Tibial nerve (tissue), 4 donors: ENCODE measurements at regions not wholly inside any gene's neighbourhood (a gene's known extent, or its start where the extent isn't known, plus 50 kb on each side); places are given as distances from the start of the nearest gene placed in this dataset.

ENCODE experiments used
- DNase-seq, 2 donors: peaks; one replicate each; pipeline ENCODE4 v3.0.0-alpha.2; 2019; ENCODE audit warnings: low spot score in 2 of 2
- H3K27ac ChIP-seq, 4 donors: fragments of 200-600 bp; sonication (generic) in 3 of 4; one replicate each; pipeline ENCODE4 v1.5.1; 2017 to 2019; ENCODE audit warnings: mild to moderate bottlenecking in 1 of 4
- H3K27me3 ChIP-seq, 2 donors: fragments of 200-600 bp; sonication (generic) in 1 of 2; one replicate each; pipeline versions ENCODE4 v1.5.1 to v1.6.0; 2017 to 2019
- H3K36me3 ChIP-seq, 3 donors: fragments of 200-600 bp; sonication (generic); one replicate each; pipeline ENCODE4 v1.5.1; 2018 to 2019
- H3K4me1 ChIP-seq, 4 donors: fragments of 200-600 bp; sonication (generic) in 3 of 4; one replicate each; pipeline ENCODE4 v1.5.1; 2017 to 2019
- H3K4me3 ChIP-seq, 4 donors: fragments of 200-600 bp; sonication (generic) in 3 of 4; one replicate each; pipeline ENCODE4 v1.5.1; 2017 to 2019; ENCODE audit warnings: mild to moderate bottlenecking in 1 of 4, moderate library complexity in 1 of 4
- H3K9me3 ChIP-seq, 4 donors: fragments of 200-600 bp; sonication (generic) in 3 of 4; one replicate each; pipeline ENCODE4 v1.5.1; 2017 to 2019
- EP300 ChIP-seq, 2 donors: sonication (generic); formaldehyde crosslinking; IDR thresholded peaks; one replicate each; pipeline ENCODE4 v1.6.1; 2017; ENCODE audit warnings: antibody characterized with exemption in 2 of 2, mild to moderate bottlenecking in 1 of 2
- POLR2A ChIP-seq, 2 donors: fragments of 450-650 bp; IDR thresholded peaks; one replicate each; pipeline ENCODE4 v1.6.1; 2017; ENCODE audit warnings: antibody characterized with exemption in 2 of 2, mild to moderate bottlenecking in 2 of 2, moderate library complexity in 2 of 2
- WGBS, 2 donors: methylation state at CpG; one replicate each; pipeline ENCODE4 v1.1.5; 2018; 5-methylcytosine and 5-hydroxymethylcytosine counted together
- TF ChIP-seq, protein P1 (sequence below), 5 experiments: fragments of 200-600 bp in 3 of 5; fragments of 450-650 bp in 2 of 5; sonication (generic) in 3 of 5; IDR thresholded peaks; one replicate each; pipeline ENCODE4 v1.5.1; 2016 to 2019; ENCODE audit warnings: antibody characterized with exemption in 5 of 5, mild to moderate bottlenecking in 3 of 5, moderate library complexity in 2 of 5

DNA sequence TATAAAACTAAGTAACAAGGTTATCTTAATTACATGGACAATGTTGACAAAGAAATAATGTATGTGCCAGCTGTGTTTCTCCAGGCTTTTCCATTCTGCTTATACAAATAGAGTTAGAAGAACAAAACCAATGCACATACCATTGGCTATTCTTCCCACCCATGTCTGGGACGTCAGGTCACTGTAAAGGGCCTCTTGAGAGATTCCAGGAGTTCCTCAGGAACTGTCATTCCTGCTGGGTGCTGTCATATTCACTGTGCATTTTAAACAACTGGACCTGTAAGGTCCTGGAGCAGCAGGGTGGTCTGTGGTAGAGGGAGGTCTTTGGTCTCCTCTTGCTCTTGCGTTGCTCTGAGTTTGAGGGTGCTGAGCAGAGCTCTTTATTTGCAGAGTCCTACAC is 74.6 kb upstream of the AP1S2 start:
- H3K4me3 ChIP-seq: no peak overlapping the region
- no peaks in the 10 kb centered on the region for H3K36me3 ChIP-seq
- H3K4me1 ChIP-seq: no peaks in the 10 kb centered on the region
- WGBS, 2 donors: 42 to 46% methylated on average over 2 of the region's 2 CpGs
- TF ChIP-seq, protein P1, sequence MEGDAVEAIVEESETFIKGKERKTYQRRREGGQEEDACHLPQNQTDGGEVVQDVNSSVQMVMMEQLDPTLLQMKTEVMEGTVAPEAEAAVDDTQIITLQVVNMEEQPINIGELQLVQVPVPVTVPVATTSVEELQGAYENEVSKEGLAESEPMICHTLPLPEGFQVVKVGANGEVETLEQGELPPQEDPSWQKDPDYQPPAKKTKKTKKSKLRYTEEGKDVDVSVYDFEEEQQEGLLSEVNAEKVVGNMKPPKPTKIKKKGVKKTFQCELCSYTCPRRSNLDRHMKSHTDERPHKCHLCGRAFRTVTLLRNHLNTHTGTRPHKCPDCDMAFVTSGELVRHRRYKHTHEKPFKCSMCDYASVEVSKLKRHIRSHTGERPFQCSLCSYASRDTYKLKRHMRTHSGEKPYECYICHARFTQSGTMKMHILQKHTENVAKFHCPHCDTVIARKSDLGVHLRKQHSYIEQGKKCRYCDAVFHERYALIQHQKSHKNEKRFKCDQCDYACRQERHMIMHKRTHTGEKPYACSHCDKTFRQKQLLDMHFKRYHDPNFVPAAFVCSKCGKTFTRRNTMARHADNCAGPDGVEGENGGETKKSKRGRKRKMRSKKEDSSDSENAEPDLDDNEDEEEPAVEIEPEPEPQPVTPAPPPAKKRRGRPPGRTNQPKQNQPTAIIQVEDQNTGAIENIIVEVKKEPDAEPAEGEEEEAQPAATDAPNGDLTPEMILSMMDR (IDR thresholded peaks at IDR 0.05): no peak
- no peak for TF ChIP-seq EP300 (IDR thresholded peaks at IDR 0.05)
- TF ChIP-seq POLR2A (IDR thresholded peaks at IDR 0.05): no peak
- H3K9me3 ChIP-seq: no peaks in the 10 kb centered on the region
- peaks cover 0 to 31% of the 10 kb centered on the region in 2 donors for H3K27me3 ChIP-seq
- H3K27ac ChIP-seq: no peak overlapping the region
- no peak for DNase-seq

- no peak overlapping the region for H3K4me3 ChIP-seq
- 70 to 76% methylated on average over 1 of the region's 1 CpG for WGBS, 2 donors
- no peak overlapping the region for H3K27ac ChIP-seq
- no peaks in the 10 kb centered on the region for H3K9me3 ChIP-seq
- H3K27me3 ChIP-seq: peaks cover 0 to 31% of the 10 kb centered on the region in 2 donors
- no peak for DNase-seq
- no peaks in the 10 kb centered on the region for H3K4me1 ChIP-seq
- H3K36me3 ChIP-seq: no peaks in the 10 kb centered on the region
- TF ChIP-seq EP300 (IDR thresholded peaks at IDR 0.05) (no peak), POLR2A (IDR thresholded peaks at IDR 0.05) (no peak)
- TF ChIP-seq, protein P1 (IDR thresholded peaks at IDR 0.05): no peak
These were observed 72.0 kb upstream of the AP1S2 start for GRCh38 chrX:15926622-15927021.

GRCh38 chrX:15918003-15918402 is 63.4 kb upstream of the AP1S2 start:
- TF ChIP-seq EP300 (IDR thresholded peaks at IDR 0.05) (no peak), POLR2A (IDR thresholded peaks at IDR 0.05) (no peak)
- TF ChIP-seq, protein P1 (IDR thresholded peaks at IDR 0.05): no peak
- no peaks in the 10 kb centered on the region for H3K9me3 ChIP-seq
- peaks cover 0 to 6% of the 10 kb centered on the region in 2 donors for H3K27me3 ChIP-seq
- DNase-seq: no peak
- no peaks in the 10 kb centered on the region for H3K4me1 ChIP-seq
- peak overlapping the region in 1 of 4 donors; percentile 24 for H3K27ac ChIP-seq
- H3K36me3 ChIP-seq: no peaks in the 10 kb centered on the region
- 82 to 84% methylated on average over 1 of the region's 1 CpG for WGBS, 2 donors
- H3K4me3 ChIP-seq: no peak overlapping the region

DNA sequence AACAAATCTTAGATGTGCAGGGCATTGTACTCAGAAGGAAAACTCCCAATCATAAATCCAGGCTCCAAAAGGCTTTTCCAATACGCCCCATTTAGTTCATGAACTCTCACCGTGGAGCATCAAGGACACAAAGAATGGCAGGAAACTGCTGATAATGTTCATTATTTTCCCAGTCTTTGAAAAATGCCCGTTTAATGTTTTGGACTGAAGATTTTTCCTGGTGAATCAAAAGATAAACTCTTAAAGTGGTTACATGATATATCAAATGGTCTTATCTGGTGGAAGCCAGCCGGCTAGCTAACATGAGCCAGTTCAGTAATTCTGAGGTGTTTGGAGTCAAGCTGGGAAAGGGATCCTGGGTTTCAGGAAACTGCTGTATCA is 62.1 kb upstream of the AP1S2 start:
- H3K36me3 ChIP-seq: no peaks in the 10 kb centered on the region
- no peak overlapping the region for H3K27ac ChIP-seq
- H3K27me3 ChIP-seq: peaks cover 0 to 6% of the 10 kb centered on the region in 2 donors
- no peaks in the 10 kb centered on the region for H3K4me1 ChIP-seq
- no peaks in the 10 kb centered on the region for H3K9me3 ChIP-seq
- 49 to 58% methylated on average over 4 of the region's 4 CpGs for WGBS, 2 donors
- DNase-seq: no peak
- no peak for TF ChIP-seq EP300 (IDR thresholded peaks at IDR 0.05)
- TF ChIP-seq POLR2A (IDR thresholded peaks at IDR 0.05): no peak
- TF ChIP-seq, protein P1 (IDR thresholded peaks at IDR 0.05): no peak
- no peak overlapping the region for H3K4me3 ChIP-seq

DNA sequence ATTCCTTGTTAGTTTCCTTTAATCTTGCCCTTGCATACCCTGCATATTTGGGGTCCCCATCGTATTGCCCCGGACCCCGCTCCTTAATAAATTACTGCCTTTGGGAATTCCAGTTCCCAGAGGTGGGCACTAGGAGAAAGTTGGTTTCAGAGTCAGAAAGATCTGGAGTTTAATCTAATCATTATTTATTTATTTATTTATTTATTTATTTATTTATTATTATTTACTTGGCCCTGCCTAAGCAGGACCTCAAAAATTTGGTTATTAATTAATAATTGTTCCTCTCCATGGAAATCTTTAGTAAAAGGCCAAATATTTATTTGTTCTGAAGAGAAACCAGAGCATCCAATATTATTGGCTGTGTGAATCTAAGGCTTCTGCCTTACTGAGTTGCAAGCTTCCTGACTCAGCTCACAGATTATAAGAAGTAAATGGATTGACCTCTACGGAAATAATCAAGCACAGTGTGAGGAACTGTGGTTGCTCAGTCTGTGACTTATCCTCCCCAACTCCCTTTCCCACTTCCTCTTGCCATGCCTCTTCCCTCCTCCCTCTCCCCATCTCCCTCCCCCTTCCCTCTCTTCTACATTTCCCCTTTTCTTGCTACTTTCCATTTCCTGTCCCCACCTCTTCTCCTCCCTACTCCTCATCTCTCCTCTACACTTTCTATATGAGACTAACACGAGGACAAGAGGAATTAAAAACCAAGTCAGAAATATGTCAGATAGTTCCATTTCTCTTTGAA is 61.5 kb upstream of the AP1S2 start:
- H3K36me3 ChIP-seq: no peaks in the 10 kb centered on the region
- H3K9me3 ChIP-seq: no peaks in the 10 kb centered on the region
- peaks cover 0 to 6% of the 10 kb centered on the region in 2 donors for H3K27me3 ChIP-seq
- 49 to 63% methylated on average over 5 of the region's 5 CpGs for WGBS, 2 donors
- no peak overlapping the region for H3K27ac ChIP-seq
- no peak overlapping the region for H3K4me3 ChIP-seq
- TF ChIP-seq, protein P1 (IDR thresholded peaks at IDR 0.05): no peak
- TF ChIP-seq POLR2A (IDR thresholded peaks at IDR 0.05) (no peak), EP300 (IDR thresholded peaks at IDR 0.05) (no peak)
- H3K4me1 ChIP-seq: no peaks in the 10 kb centered on the region
- DNase-seq: no peak
